ENCODE measurements at regions not wholly inside any gene's neighbourhood (a gene's known extent, or its start where the extent isn't known, plus 50 kb on each side); places are given as distances from the start of the nearest gene placed in this dataset.

GRCh38 chrX:34809096-34809495, 133.5 kb upstream of the FAM47B start:
- Histone ChIP-seq H3K4me3 (peak overlapping the region; percentile 31), H3K9me3 (no peaks in the 10 kb centered on the region), H3K27me3 (replicated peaks; ENCODE audit: insufficient read depth) (no peaks in the 10 kb centered on the region), H3K36me3 (no peaks in the 10 kb centered on the region), H3K27ac (no peak overlapping the region), H3K4me1 (ENCODE audit: control insufficient read depth in 1 of 2, low read depth in 2 of 2) (peaks cover 6 to 12% of the 10 kb centered on the region in 2 donors)
- DNase-seq (ENCODE audit: low spot score), result no peak
- no peak for TF ChIP-seq CTCF (IDR thresholded peaks at IDR 0.05)
- ATAC-seq (ENCODE audit: insufficient number of reproducible peaks, low FRiP score, low read depth), result no peak

- ATAC-seq (ENCODE audit: insufficient number of reproducible peaks, low FRiP score, low read depth), result no peak
- Histone ChIP-seq H3K4me3 (no peak overlapping the region), H3K9me3 (no peaks in the 10 kb centered on the region), H3K27me3 (replicated peaks; ENCODE audit: insufficient read depth) (no peaks in the 10 kb centered on the region), H3K36me3 (no peaks in the 10 kb centered on the region), H3K27ac (peak overlapping the region in 1 of 2 donors; percentile 41), H3K4me1 (ENCODE audit: control insufficient read depth in 1 of 2, low read depth in 2 of 2) (peaks cover 6 to 12% of the 10 kb centered on the region in 2 donors)
- no peak for DNase-seq (ENCODE audit: low spot score)
- no peak for TF ChIP-seq CTCF (IDR thresholded peaks at IDR 0.05)
Measured at GRCh38 chrX:34810364-34810763, 132.2 kb upstream of the FAM47B start.

- ATAC-seq (ENCODE audit: insufficient number of reproducible peaks, low FRiP score, low read depth) (no peak), DNase-seq (ENCODE audit: low spot score) (no peak)
- no peak for TF ChIP-seq CTCF (IDR thresholded peaks at IDR 0.05)
- no peak overlapping the region for H3K4me3 ChIP-seq
- H3K27ac ChIP-seq, result peak overlapping the region in 1 of 2 donors; percentile 41
- H3K27me3 ChIP-seq (replicated peaks; ENCODE audit: insufficient read depth), result no peaks in the 10 kb centered on the region
- H3K4me1 ChIP-seq (ENCODE audit: control insufficient read depth in 1 of 2, low read depth in 2 of 2), result peaks cover 6 to 12% of the 10 kb centered on the region in 2 donors
- H3K9me3 ChIP-seq, result no peaks in the 10 kb centered on the region
- H3K36me3 ChIP-seq, result no peaks in the 10 kb centered on the region
Measured at GRCh38 chrX:34810916-34811315, 131.7 kb upstream of the FAM47B start.

GRCh38 chrX:34813618-34814017, 129.0 kb upstream of the FAM47B start:
- H3K27me3 ChIP-seq (replicated peaks; ENCODE audit: insufficient read depth), result no peaks in the 10 kb centered on the region
- no peak overlapping the region for H3K27ac ChIP-seq
- DNase-seq (ENCODE audit: low spot score) (no peak), ATAC-seq (ENCODE audit: insufficient number of reproducible peaks, low FRiP score, low read depth) (no peak)
- H3K4me3 ChIP-seq, result no peak overlapping the region
- peaks cover 11 to 16% of the 10 kb centered on the region in 2 donors for H3K4me1 ChIP-seq (ENCODE audit: control insufficient read depth in 1 of 2, low read depth in 2 of 2)
- no peaks in the 10 kb centered on the region for H3K36me3 ChIP-seq
- TF ChIP-seq CTCF (IDR thresholded peaks at IDR 0.05), result no peak
- H3K9me3 ChIP-seq, result no peaks in the 10 kb centered on the region

- Histone ChIP-seq H3K36me3 (no peaks in the 10 kb centered on the region), H3K9me3 (no peaks in the 10 kb centered on the region), H3K27me3 (replicated peaks; ENCODE audit: insufficient read depth) (no peaks in the 10 kb centered on the region), H3K4me1 (ENCODE audit: control insufficient read depth in 1 of 2, low read depth in 2 of 2) (no peaks in the 10 kb centered on the region), H3K27ac (no peak overlapping the region), H3K4me3 (no peak overlapping the region)
- DNase-seq (ENCODE audit: low spot score) (no peak), ATAC-seq (ENCODE audit: insufficient number of reproducible peaks, low FRiP score, low read depth) (no peak)
- no peak for TF ChIP-seq CTCF (IDR thresholded peaks at IDR 0.05)
Measured at GRCh38 chrX:34826964-34827363, 115.6 kb upstream of the FAM47B start.
